Esophagus muscularis mucosa (tissue), 4 donors: ENCODE measurements at regions not wholly inside any gene's neighbourhood (a gene's known extent, or its start where the extent isn't known, plus 50 kb on each side); places are given as distances from the start of the nearest gene placed in this dataset.
A peak's percentile ranks its signal among the peaks of the same experiment; 100 is the strongest.

Experiments used
- DNase-seq: peaks from one replicate; pipeline ENCODE4 v3.0.0-alpha.2; 2017; ENCODE audit errors: extremely low spot score
- H3K27ac ChIP-seq, 4 donors: fragments of 200-600 bp; sonication (generic); replicated peaks in 1 of 4; 1 replicate in 3 of 4; 2 replicates in 1 of 4; pipeline ENCODE4 v1.5.1; 2016 to 2019; ENCODE audit warnings: mild to moderate bottlenecking in 1 of 4
- H3K27me3 ChIP-seq, 4 donors: fragments of 200-600 bp; sonication (generic); one replicate each; pipeline versions ENCODE4 v1.5.1 to v1.6.0; 2016 to 2019
- H3K36me3 ChIP-seq, 4 donors: fragments of 200-600 bp; sonication (generic); one replicate each; pipeline ENCODE4 v1.5.1; 2016 to 2019
- H3K4me1 ChIP-seq, 4 donors: fragments of 200-600 bp; sonication (generic); one replicate each; pipeline ENCODE4 v1.5.1; 2016 to 2019
- H3K4me3 ChIP-seq, 4 donors: fragments of 200-600 bp; sonication (generic); 1 replicate in 2 of 4; 2 replicates in 2 of 4; pipeline ENCODE4 v1.5.1; 2016 to 2019; ENCODE audit warnings: mild to moderate bottlenecking in 4 of 4, moderate library complexity in 1 of 4
- H3K9me3 ChIP-seq, 4 donors: fragments of 200-600 bp; sonication (generic); 1 replicate in 3 of 4; 2 replicates in 1 of 4; pipeline ENCODE4 v1.5.1; 2016 to 2019
- CTCF ChIP-seq, 3 experiments: fragments of 200-600 bp in 2 of 3; fragments of 450-650 bp in 1 of 3; sonication (generic) in 2 of 3; IDR thresholded peaks; one replicate each; pipeline ENCODE4 v1.5.1; 2017 to 2019; ENCODE audit warnings: antibody characterized with exemption in 3 of 3, mild to moderate bottlenecking in 2 of 3, moderate library complexity in 1 of 3
- EP300 ChIP-seq: sonication (generic); formaldehyde crosslinking; IDR thresholded peaks from one replicate; pipeline ENCODE4 v1.6.1; 2017; ENCODE audit warnings: antibody characterized with exemption
- POLR2A ChIP-seq: fragments of 450-650 bp; IDR thresholded peaks from one replicate; pipeline ENCODE4 v1.6.1; 2017; ENCODE audit warnings: antibody characterized with exemption, moderate library complexity, mild to moderate bottlenecking, low read depth
- POLR2AphosphoS5 ChIP-seq, 2 donors: sonication (generic); formaldehyde crosslinking; IDR thresholded peaks; one replicate each; pipeline ENCODE4 v1.6.1; 2017; ENCODE audit warnings: antibody characterized with exemption in 2 of 2
- WGBS: methylation state at CpG from one replicate; pipeline ENCODE4 v1.1.5; 2018; 5-methylcytosine and 5-hydroxymethylcytosine counted together
- intact Hi-C: fragments of 100-400 bp; cut with DNase I; formaldehyde crosslinking; loops from one replicate; pipeline ENCODE4 v1.15.1; 2023

GRCh38 chr21:38556390-38556789, 58.1 kb upstream of the ERG start:
- no peak for TF ChIP-seq POLR2A
- no peak for TF ChIP-seq POLR2AphosphoS5 (IDR thresholded peaks at IDR 0.05)
- TF ChIP-seq CTCF (IDR thresholded peaks at IDR 0.05) = no peak
- no peak for TF ChIP-seq EP300
- no peaks in the 10 kb centered on the region for H3K36me3 ChIP-seq
- no peaks in the 10 kb centered on the region for H3K4me1 ChIP-seq
- intact Hi-C loops = no loop called here
- no peaks in the 10 kb centered on the region for H3K9me3 ChIP-seq
- peaks cover 0 to 4% (median 0%) of the 10 kb centered on the region in 4 donors for H3K27me3 ChIP-seq
- no peak overlapping the region for H3K27ac ChIP-seq
- DNase-seq = no peak
- no peak overlapping the region for H3K4me3 ChIP-seq

GRCh38 chr21:38561205-38561604, 62.9 kb upstream of the ERG start:
- DNase-seq = no peak
- Histone ChIP-seq H3K4me3 (no peak overlapping the region), H3K4me1 (no peaks in the 10 kb centered on the region), H3K9me3 (no peaks in the 10 kb centered on the region), H3K36me3 (no peaks in the 10 kb centered on the region), H3K27ac (no peak overlapping the region), H3K27me3 (peaks cover 0 to 14% (median 0%) of the 10 kb centered on the region in 4 donors)
- intact Hi-C loops = no loop called here
- no peak for TF ChIP-seq POLR2AphosphoS5 (IDR thresholded peaks at IDR 0.05)
- TF ChIP-seq EP300 = no peak

GRCh38 chr21:38561613-38562581, 63.6 kb upstream of the ERG start:
- Histone ChIP-seq H3K27ac (no peak overlapping the region), H3K36me3 (no peaks in the 10 kb centered on the region), H3K4me3 (no peak overlapping the region), H3K27me3 (peaks cover 0 to 20% (median 0%) of the 10 kb centered on the region in 4 donors), H3K4me1 (peaks cover 0 to under 1% (median under 1%) of the 10 kb centered on the region in 4 donors), H3K9me3 (no peaks in the 10 kb centered on the region)
- TF ChIP-seq POLR2A = no peak
- TF ChIP-seq CTCF (IDR thresholded peaks at IDR 0.05) = no peak
- TF ChIP-seq POLR2AphosphoS5 (IDR thresholded peaks at IDR 0.05) = no peak
- no peak for TF ChIP-seq EP300
- intact Hi-C loops = no loop called here
- DNase-seq = no peak
- 83% methylated on average over 7 of the region's 7 CpGs for WGBS

DNA sequence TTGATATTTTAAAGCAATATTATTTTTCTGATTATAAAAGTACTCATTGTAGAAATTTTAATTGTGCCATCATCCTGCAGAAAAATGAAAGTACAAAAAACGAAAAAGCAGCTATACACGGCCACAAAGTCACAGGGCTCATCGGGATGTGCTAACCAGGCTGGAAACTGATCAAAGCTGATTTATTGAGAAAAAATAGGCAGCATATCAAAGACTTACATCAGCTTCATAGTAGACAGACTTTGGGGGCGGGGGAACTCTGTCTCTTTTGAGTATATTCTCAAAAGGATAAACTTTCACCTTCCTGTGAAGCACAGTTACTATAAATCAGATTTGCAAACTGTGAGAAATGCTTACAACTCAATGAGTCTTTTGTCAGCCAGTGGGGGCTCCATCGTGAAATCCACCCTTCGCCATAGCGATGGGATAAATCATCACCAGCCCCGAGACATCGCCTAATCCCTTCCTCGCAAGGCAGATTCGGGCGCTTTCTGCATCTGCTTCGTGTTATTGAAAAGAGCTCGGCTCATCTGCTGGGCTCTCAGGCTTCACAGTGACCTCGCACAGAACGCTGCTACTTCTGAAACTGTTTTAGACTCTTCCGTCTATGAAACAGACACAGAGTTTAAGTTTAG, 69.2 kb upstream of the ERG start:
- H3K27ac ChIP-seq = no peak overlapping the region
- H3K36me3 ChIP-seq = no peaks in the 10 kb centered on the region
- DNase-seq = peak; percentile 55
- 35% methylated on average over 16 of the region's 17 CpGs for WGBS
- H3K4me1 ChIP-seq = peaks cover 0 to 12% (median 5%) of the 10 kb centered on the region in 4 donors
- intact Hi-C loops = no loop called here
- H3K4me3 ChIP-seq = peak overlapping the region; percentile 6 to 25 (median 20)
- H3K27me3 ChIP-seq = peaks cover 0 to 54% (median 4%) of the 10 kb centered on the region in 4 donors
- TF ChIP-seq POLR2AphosphoS5 (IDR thresholded peaks at IDR 0.05) (no peak), POLR2A (no peak), EP300 (no peak), CTCF (IDR thresholded peaks at IDR 0.05) (no peak)
- no peaks in the 10 kb centered on the region for H3K9me3 ChIP-seq

DNA sequence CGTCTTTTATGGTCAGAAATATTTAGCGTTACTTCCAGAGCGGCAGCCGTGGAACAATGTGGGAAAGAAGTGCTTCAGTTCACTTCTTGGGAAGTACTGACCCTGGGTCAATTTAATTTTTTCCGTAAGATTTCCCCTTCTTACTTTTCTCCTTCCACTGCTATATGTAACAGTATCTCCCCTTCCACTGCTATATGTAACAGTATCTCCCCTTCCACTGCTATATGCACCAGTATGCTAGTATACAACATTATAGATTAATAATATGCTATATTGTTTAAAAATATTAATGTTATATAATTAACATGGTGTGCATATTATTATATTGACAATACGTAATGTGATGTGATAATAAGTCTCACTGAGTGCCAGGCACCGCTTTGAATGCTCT, 69.7 kb upstream of the ERG start:
- peak overlapping the region in 3 of 4 donors; percentile 6 to 25 (median 18) for H3K4me3 ChIP-seq
- intact Hi-C loops = no loop called here

More for the DNA sequence above, 69.7 kb upstream of the ERG start:
- DNase-seq = no peak
- 52% methylated on average over 7 of the region's 7 CpGs for WGBS
- no peaks in the 10 kb centered on the region for H3K36me3 ChIP-seq
- TF ChIP-seq CTCF (IDR thresholded peaks at IDR 0.05) (no peak), POLR2AphosphoS5 (IDR thresholded peaks at IDR 0.05) (no peak), EP300 (no peak), POLR2A (no peak)
- peaks cover 0 to 12% (median 5%) of the 10 kb centered on the region in 4 donors for H3K4me1 ChIP-seq
- H3K27me3 ChIP-seq = peaks cover 0 to 54% (median 4%) of the 10 kb centered on the region in 4 donors
- no peak overlapping the region for H3K27ac ChIP-seq
- no peaks in the 10 kb centered on the region for H3K9me3 ChIP-seq
